ENCODE measurements at regions not wholly inside any gene's neighbourhood (a gene's known extent, or its start where the extent isn't known, plus 50 kb on each side); places are given as distances from the start of the nearest gene placed in this dataset.
"Not testable (repeated sequence)": the region's sequence is repeated elsewhere in the genome, so short reads cannot be mapped to it uniquely, and the experiment has no call there.

- intact Hi-C loops (cut with micrococcal nuclease; ENCODE audit: unreplicated experiment), result no loop called here
- Histone ChIP-seq H3K9me3 (ENCODE audit: low read depth, low read length, poor library complexity, severe bottlenecking) (no peaks in the 10 kb centered on the region), H3K27me3 (replicated peaks; ENCODE audit: insufficient read depth, low read depth, low read length, poor library complexity) (no peaks in the 10 kb centered on the region), H3K4me3 (ENCODE audit: low read depth, low read length, poor library complexity, severe bottlenecking) (no peak overlapping the region), H3K36me3 (ENCODE audit: insufficient read depth, low read length, poor library complexity, severe bottlenecking) (no peaks in the 10 kb centered on the region), H3K4me1 (ENCODE audit: insufficient read depth, low read length, poor library complexity, severe bottlenecking) (no peaks in the 10 kb centered on the region), H3K27ac (ENCODE audit: low read depth, low read length, poor library complexity, severe bottlenecking) (no peak overlapping the region)
- no peak for DNase-seq (ENCODE audit: low spot score)
- POLR2A ChIA-PET (ENCODE audit: low non-redundant PET), result no interaction called here
- CTCF ChIA-PET, result no interaction called here
- TF ChIP-seq CTCF (conservative IDR thresholded peaks at IDR 0.05; ENCODE audit: low read depth, low read length) (no peak), EZH2 (IDR thresholded peaks at IDR 0.05; ENCODE audit: borderline replicate concordance, low read depth, low read length, poor library complexity, severe bottlenecking) (no peak)
- BruUV-seq (replicated peaks), result no TSS peak
Observed at GRCh38 chr6:51477711-51478311, 609.6 kb downstream of the PKHD1 start.

- Histone ChIP-seq H3K36me3 (ENCODE audit: insufficient read depth, low read length, poor library complexity, severe bottlenecking) (no peaks in the 10 kb centered on the region), H3K4me1 (ENCODE audit: insufficient read depth, low read length, poor library complexity, severe bottlenecking) (no peaks in the 10 kb centered on the region), H3K27ac (ENCODE audit: low read depth, low read length, poor library complexity, severe bottlenecking) (no peak overlapping the region), H3K4me3 (ENCODE audit: low read depth, low read length, poor library complexity, severe bottlenecking) (no peak overlapping the region), H3K27me3 (replicated peaks; ENCODE audit: insufficient read depth, low read depth, low read length, poor library complexity) (no peaks in the 10 kb centered on the region), H3K9me3 (ENCODE audit: low read depth, low read length, poor library complexity, severe bottlenecking) (no peaks in the 10 kb centered on the region)
- BruUV-seq (replicated peaks), result no TSS peak
- TF ChIP-seq EZH2 (IDR thresholded peaks at IDR 0.05; ENCODE audit: borderline replicate concordance, low read depth, low read length, poor library complexity, severe bottlenecking), result no peak
- no peak for TF ChIP-seq CTCF (conservative IDR thresholded peaks at IDR 0.05; ENCODE audit: low read depth, low read length)
- ChIA-PET CTCF (no interaction called here), POLR2A (ENCODE audit: low non-redundant PET) (no interaction called here)
- DNase-seq (ENCODE audit: low spot score), result no peak
- intact Hi-C loops (cut with micrococcal nuclease; ENCODE audit: unreplicated experiment), result no loop called here
Observed at GRCh38 chr6:51479296-51479695, 608.1 kb downstream of the PKHD1 start.

- BruUV-seq (replicated peaks), result no TSS peak
- Histone ChIP-seq H3K36me3 (ENCODE audit: insufficient read depth, low read length, poor library complexity, severe bottlenecking) (no peaks in the 10 kb centered on the region), H3K4me3 (ENCODE audit: low read depth, low read length, poor library complexity, severe bottlenecking) (no peak overlapping the region), H3K27ac (ENCODE audit: low read depth, low read length, poor library complexity, severe bottlenecking) (no peak overlapping the region), H3K4me1 (ENCODE audit: insufficient read depth, low read length, poor library complexity, severe bottlenecking) (no peaks in the 10 kb centered on the region), H3K27me3 (replicated peaks; ENCODE audit: insufficient read depth, low read depth, low read length, poor library complexity) (no peaks in the 10 kb centered on the region), H3K9me3 (ENCODE audit: low read depth, low read length, poor library complexity, severe bottlenecking) (no peaks in the 10 kb centered on the region)
- no peak for DNase-seq (ENCODE audit: low spot score)
- POLR2A ChIA-PET (ENCODE audit: low non-redundant PET), result no interaction called here
- TF ChIP-seq CTCF (conservative IDR thresholded peaks at IDR 0.05; ENCODE audit: low read depth, low read length), result no peak
- TF ChIP-seq EZH2 (IDR thresholded peaks at IDR 0.05; ENCODE audit: borderline replicate concordance, low read depth, low read length, poor library complexity, severe bottlenecking), result no peak
- CTCF ChIA-PET, result no interaction called here
- intact Hi-C loops (cut with micrococcal nuclease; ENCODE audit: unreplicated experiment), result no loop called here
Observed at GRCh38 chr6:51480040-51480439, 607.4 kb downstream of the PKHD1 start.

- BruUV-seq (replicated peaks); CTCF ChIA-PET; H3K27ac ChIP-seq (ENCODE audit: low read depth, low read length, poor library complexity, severe bottlenecking); H3K36me3 ChIP-seq (ENCODE audit: insufficient read depth, low read length, poor library complexity, severe bottlenecking); POLR2A ChIA-PET (ENCODE audit: low non-redundant PET); DNase-seq (ENCODE audit: low spot score); intact Hi-C loops (cut with micrococcal nuclease; ENCODE audit: unreplicated experiment); H3K4me1 ChIP-seq (ENCODE audit: insufficient read depth, low read length, poor library complexity, severe bottlenecking); H3K9me3 ChIP-seq (ENCODE audit: low read depth, low read length, poor library complexity, severe bottlenecking); H3K27me3 ChIP-seq (replicated peaks; ENCODE audit: insufficient read depth, low read depth, low read length, poor library complexity); H3K4me3 ChIP-seq (ENCODE audit: low read depth, low read length, poor library complexity, severe bottlenecking): not testable (repeated sequence)
Observed at GRCh38 chr6:51485869-51486268, 601.5 kb downstream of the PKHD1 start.

Measured in A673 (cell line).